ENCODE measurements at regions not wholly inside any gene's neighbourhood (a gene's known extent, or its start where the extent isn't known, plus 50 kb on each side); places are given as distances from the start of the nearest gene placed in this dataset.

DNA sequence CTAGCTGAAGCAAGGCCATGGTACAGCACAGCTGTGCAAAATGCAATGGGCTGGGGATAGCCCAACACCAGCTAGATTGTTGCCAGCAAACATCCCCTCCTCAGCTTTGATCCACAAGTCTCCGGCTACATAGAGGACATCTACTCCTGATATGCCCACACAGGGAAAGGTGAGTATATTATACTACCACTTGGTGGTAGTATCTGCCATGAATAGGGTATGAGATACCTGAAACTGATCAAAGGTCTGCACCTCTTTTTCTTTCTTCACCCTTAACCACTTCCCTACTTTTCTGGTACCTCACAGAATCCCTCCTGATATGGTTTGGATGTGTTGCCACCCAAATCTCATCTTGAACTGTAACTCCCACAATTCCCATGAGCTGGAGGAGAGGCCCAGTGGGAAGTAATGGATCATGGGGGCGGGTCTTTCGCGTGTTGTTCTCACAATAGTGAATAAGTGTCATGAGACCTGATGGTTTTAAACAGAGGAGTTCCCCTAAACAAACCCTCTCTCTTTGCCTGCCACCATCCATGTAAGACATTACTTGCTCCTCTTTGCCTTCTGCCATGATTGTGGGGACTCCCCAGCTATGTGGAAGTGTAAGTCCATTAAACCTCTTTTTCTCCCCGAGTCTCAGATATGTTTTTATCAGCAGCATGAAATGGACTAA is 279.6 kb downstream of the TXNL1 start:
- Histone ChIP-seq H3K18ac (ENCODE audit: extremely low read depth, low read length) (no peak overlapping the region), H3K56ac (replicated peaks; ENCODE audit: insufficient read length, low read depth, low read length) (no peak overlapping the region), H3K23me2 (ENCODE audit: low read depth, low read length) (no peaks in the 10 kb centered on the region), H2BK12ac (ENCODE audit: low read depth, low read length) (0 out of 2 replicates have a peak overlapping the region, but pooled peaks have one; percentile 42), H2AFZ (ENCODE audit: low read length) (0 out of 2 replicates have a peak overlapping the region, but pooled peaks have one; percentile 18), H3K14ac (ENCODE audit: insufficient read length) (no peak overlapping the region), H3K27ac (ENCODE audit: low read depth, low read length) (no peak overlapping the region), H3K36me3 (ENCODE audit: control insufficient read depth in 2 of 4, insufficient read depth in 4 of 4, low read length in 3 of 4) (peaks cover 0 to 3% (median 0%) of the 10 kb centered on the region in 4 experiments; a peak in 2 of 8 replicates), H3K4ac (replicated peaks; ENCODE audit: insufficient read length, low read depth, low read length) (no peak overlapping the region), H2BK15ac (ENCODE audit: low read length) (no peak overlapping the region), H2AK5ac (ENCODE audit: low read depth, low read length) (no peak overlapping the region), H3K9me3 (ENCODE audit: insufficient read depth in 2 of 2, low read depth in 1 of 2, low read length in 1 of 2) (peaks cover 10 to 11% of the 10 kb centered on the region in 2 experiments; a peak in 2 of 4 replicates), H3K79me2 (ENCODE audit: control insufficient read depth in 1 of 2, insufficient read depth in 2 of 2, low read length in 2 of 2) (no peaks in the 10 kb centered on the region), H3K4me3 (ENCODE audit: extremely low read depth in 1 of 4, insufficient read depth in 2 of 4, low read depth in 3 of 4, low read length in 4 of 4) (no peak overlapping the region), H3K27me3 (replicated peaks in 1 of 4; ENCODE audit: control insufficient read depth in 3 of 4, extremely low read depth in 1 of 4, insufficient read depth in 3 of 4, low read length in 3 of 4) (no peaks in the 10 kb centered on the region), H2BK5ac (ENCODE audit: low read depth, low read length) (no peak overlapping the region), H4K20me1 (replicated peaks in 1 of 2; ENCODE audit: control insufficient read depth in 1 of 2, insufficient read depth in 2 of 2, low read length in 2 of 2) (no peaks in the 10 kb centered on the region), H4K91ac (replicated peaks; ENCODE audit: insufficient read length, low read length) (no peak overlapping the region), H3K4me2 (ENCODE audit: insufficient read depth in 1 of 2, low read depth in 2 of 2, low read length in 2 of 2) (no peak overlapping the region), H4K8ac (ENCODE audit: extremely low read depth, insufficient read depth, low read length) (no peak overlapping the region; the same call in 1 of the 2 replicates), H4K5ac (ENCODE audit: insufficient read length, low read depth, low read length) (no peak overlapping the region), H3K79me1 (ENCODE audit: low read depth, low read length) (no peaks in the 10 kb centered on the region), H2BK120ac (replicated peaks; ENCODE audit: low read depth, low read length) (no peak overlapping the region), H3K9ac (replicated peaks in 1 of 4; ENCODE audit: extremely low read depth in 1 of 4, low read depth in 3 of 4, low read length in 3 of 4) (no peak overlapping the region; a peak in 1 of 7 replicates), H2BK20ac (ENCODE audit: low read length) (no peak overlapping the region), H3K4me1 (replicated peaks in 1 of 4; ENCODE audit: control insufficient read depth in 3 of 4, insufficient read depth in 4 of 4, low read length in 3 of 4) (0 out of 7 replicates have a peak, but pooled peaks cover 0 to 2% (median 0%) of the 10 kb centered on the region in 4 experiments), H3K23ac (ENCODE audit: insufficient read length) (no peak overlapping the region)
- DNase-seq (ENCODE audit: low read depth in 1 of 2, low spot score in 2 of 2) (no peak), FAIRE-seq (no peak)
- ChIA-PET CTCF (ENCODE audit: partially characterized antibody) (interaction anchor here (0.8 to 3.3 kb wide), 9 partner anchors 9 to 277 kb away, joined by 4 to 18 read pairs (median 5); no protein-coding TSS in a partner anchor), POLR2A (ENCODE audit: partially characterized antibody) (no interaction called here)
- peak; percentile 70 to 72 for TF ChIP-seq RAD21 (IDR thresholded peaks at IDR 0.05 in 1 of 2, conservative IDR thresholded peaks at IDR 0.05 in 1 of 2; ENCODE audit: low read depth in 2 of 2, low read length in 2 of 2)
- TF ChIP-seq, protein P1, sequence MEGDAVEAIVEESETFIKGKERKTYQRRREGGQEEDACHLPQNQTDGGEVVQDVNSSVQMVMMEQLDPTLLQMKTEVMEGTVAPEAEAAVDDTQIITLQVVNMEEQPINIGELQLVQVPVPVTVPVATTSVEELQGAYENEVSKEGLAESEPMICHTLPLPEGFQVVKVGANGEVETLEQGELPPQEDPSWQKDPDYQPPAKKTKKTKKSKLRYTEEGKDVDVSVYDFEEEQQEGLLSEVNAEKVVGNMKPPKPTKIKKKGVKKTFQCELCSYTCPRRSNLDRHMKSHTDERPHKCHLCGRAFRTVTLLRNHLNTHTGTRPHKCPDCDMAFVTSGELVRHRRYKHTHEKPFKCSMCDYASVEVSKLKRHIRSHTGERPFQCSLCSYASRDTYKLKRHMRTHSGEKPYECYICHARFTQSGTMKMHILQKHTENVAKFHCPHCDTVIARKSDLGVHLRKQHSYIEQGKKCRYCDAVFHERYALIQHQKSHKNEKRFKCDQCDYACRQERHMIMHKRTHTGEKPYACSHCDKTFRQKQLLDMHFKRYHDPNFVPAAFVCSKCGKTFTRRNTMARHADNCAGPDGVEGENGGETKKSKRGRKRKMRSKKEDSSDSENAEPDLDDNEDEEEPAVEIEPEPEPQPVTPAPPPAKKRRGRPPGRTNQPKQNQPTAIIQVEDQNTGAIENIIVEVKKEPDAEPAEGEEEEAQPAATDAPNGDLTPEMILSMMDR (IDR thresholded peaks at IDR 0.05; ENCODE audit: control extremely low read depth in 1 of 3, insufficient read depth in 1 of 3, low read depth in 1 of 3, low read length in 3 of 3): peak in 1 of 3 experiments; percentile 32; a peak in 1 of 4 replicates
- TF ChIP-seq SUZ12 (IDR thresholded peaks at IDR 0.05; ENCODE audit: low read length): no peak
- TF ChIP-seq CHD1 (IDR thresholded peaks at IDR 0.05; ENCODE audit: low read depth, low read length): no peak
- WGBS, 2 experiments (ENCODE audit: extremely low coverage in 1 of 2, insufficient coverage in 1 of 2, insufficient read length in 1 of 2, insufficient replicate concordance in 2 of 2, low coverage in 1 of 2, low lambda C conversion rate in 2 of 2, missing lambda C conversion rate in 1 of 2): 93% methylated on average over 5 of the region's 5 CpGs; no CpG with 5 or more reads in 1 of the 2 experiments

Data from H1 (cell line).